ENCODE measurements at regions not wholly inside any gene's neighbourhood (a gene's known extent, or its start where the extent isn't known, plus 50 kb on each side); places are given as distances from the start of the nearest gene placed in this dataset.

GRCh38 chr2:226383461-226383860 lies 416.2 kb downstream of the IRS1 start:
- Mint-ChIP-seq H3K9me3 (no peaks in the 10 kb centered on the region), H3K36me3 (ENCODE audit: low read depth) (no peaks in the 10 kb centered on the region), H3K27me3 (ENCODE audit: low read depth) (no peaks in the 10 kb centered on the region), H3K4me1 (ENCODE audit: low read depth) (no peaks in the 10 kb centered on the region), H3K27ac (no peak overlapping the region), H3K4me3 (ENCODE audit: low read depth) (no peak overlapping the region)
- intact Hi-C loops (cut with micrococcal nuclease), result no loop called here
- DNase-seq (ENCODE audit: low spot score), result no peak

- Mint-ChIP-seq H3K9me3 (no peaks in the 10 kb centered on the region), H3K27me3 (ENCODE audit: low read depth) (no peaks in the 10 kb centered on the region), H3K36me3 (ENCODE audit: low read depth) (no peaks in the 10 kb centered on the region), H3K4me3 (ENCODE audit: low read depth) (no peak overlapping the region), H3K27ac (no peak overlapping the region), H3K4me1 (ENCODE audit: low read depth) (no peaks in the 10 kb centered on the region)
- DNase-seq (ENCODE audit: low spot score), result no peak
- intact Hi-C loops (cut with micrococcal nuclease), result no loop called here
Observed at GRCh38 chr2:226380679-226381078, 418.9 kb downstream of the IRS1 start.

GRCh38 chr2:226378753-226379705 lies 420.6 kb downstream of the IRS1 start:
- Mint-ChIP-seq H3K36me3 (ENCODE audit: low read depth) (no peaks in the 10 kb centered on the region), H3K4me1 (ENCODE audit: low read depth) (no peaks in the 10 kb centered on the region), H3K9me3 (no peaks in the 10 kb centered on the region), H3K27me3 (ENCODE audit: low read depth) (no peaks in the 10 kb centered on the region), H3K4me3 (ENCODE audit: low read depth) (no peak overlapping the region), H3K27ac (no peak overlapping the region)
- no peak for DNase-seq (ENCODE audit: low spot score)
- intact Hi-C loops (cut with micrococcal nuclease), result no loop called here

- intact Hi-C loops (cut with micrococcal nuclease), result no loop called here
Observed at GRCh38 chr2:226376516-226377180, 423.0 kb downstream of the IRS1 start.

GRCh38 chr2:226366920-226367319 lies 432.7 kb downstream of the IRS1 start:
- no peak overlapping the region for H3K4me3 Mint-ChIP-seq (ENCODE audit: low read depth)
- H3K27me3 Mint-ChIP-seq (ENCODE audit: low read depth), result no peaks in the 10 kb centered on the region
- no peak overlapping the region for H3K27ac Mint-ChIP-seq
- no peaks in the 10 kb centered on the region for H3K4me1 Mint-ChIP-seq (ENCODE audit: low read depth)
- intact Hi-C loops (cut with micrococcal nuclease), result no loop called here
- DNase-seq (ENCODE audit: low spot score), result no peak
- no peaks in the 10 kb centered on the region for H3K9me3 Mint-ChIP-seq
- no peaks in the 10 kb centered on the region for H3K36me3 Mint-ChIP-seq (ENCODE audit: low read depth)

More at GRCh38 chr2:226376516-226377180, 423.0 kb downstream of the IRS1 start:
- Mint-ChIP-seq H3K36me3 (ENCODE audit: low read depth) (no peaks in the 10 kb centered on the region), H3K27me3 (ENCODE audit: low read depth) (no peaks in the 10 kb centered on the region), H3K4me1 (ENCODE audit: low read depth) (no peaks in the 10 kb centered on the region), H3K9me3 (no peaks in the 10 kb centered on the region), H3K27ac (no peak overlapping the region), H3K4me3 (ENCODE audit: low read depth) (no peak overlapping the region)
- no peak for DNase-seq (ENCODE audit: low spot score)

- Mint-ChIP-seq H3K36me3 (ENCODE audit: low read depth) (no peaks in the 10 kb centered on the region), H3K4me3 (ENCODE audit: low read depth) (no peak overlapping the region), H3K27me3 (ENCODE audit: low read depth) (peaks cover 3% of the 10 kb centered on the region), H3K4me1 (ENCODE audit: low read depth) (no peaks in the 10 kb centered on the region), H3K27ac (no peak overlapping the region), H3K9me3 (no peaks in the 10 kb centered on the region)
- intact Hi-C loops (cut with micrococcal nuclease), result no loop called here
- DNase-seq (ENCODE audit: low spot score), result no peak
Observed at GRCh38 chr2:226364217-226364616, 435.4 kb downstream of the IRS1 start.

- H3K27ac Mint-ChIP-seq, result no peak overlapping the region
- H3K27me3 Mint-ChIP-seq (ENCODE audit: low read depth), result peaks cover 6% of the 10 kb centered on the region
- no peaks in the 10 kb centered on the region for H3K9me3 Mint-ChIP-seq
- intact Hi-C loops (cut with micrococcal nuclease), result no loop called here
- H3K4me1 Mint-ChIP-seq (ENCODE audit: low read depth), result no peaks in the 10 kb centered on the region
- no peak overlapping the region for H3K4me3 Mint-ChIP-seq (ENCODE audit: low read depth)
- DNase-seq (ENCODE audit: low spot score), result no peak
- no peaks in the 10 kb centered on the region for H3K36me3 Mint-ChIP-seq (ENCODE audit: low read depth)
Observed at GRCh38 chr2:226362980-226363379, 436.6 kb downstream of the IRS1 start.

GRCh38 chr2:226360658-226361057 lies 439.0 kb downstream of the IRS1 start:
- Mint-ChIP-seq H3K4me1 (ENCODE audit: low read depth) (no peaks in the 10 kb centered on the region), H3K4me3 (ENCODE audit: low read depth) (no peak overlapping the region), H3K36me3 (ENCODE audit: low read depth) (no peaks in the 10 kb centered on the region), H3K9me3 (no peaks in the 10 kb centered on the region), H3K27me3 (ENCODE audit: low read depth) (peaks cover 6% of the 10 kb centered on the region), H3K27ac (no peak overlapping the region)
- intact Hi-C loops (cut with micrococcal nuclease), result no loop called here
- no peak for DNase-seq (ENCODE audit: low spot score)

GRCh38 chr2:226358688-226359087 lies 440.9 kb downstream of the IRS1 start:
- Mint-ChIP-seq H3K36me3 (ENCODE audit: low read depth) (no peaks in the 10 kb centered on the region), H3K4me3 (ENCODE audit: low read depth) (no peak overlapping the region), H3K4me1 (ENCODE audit: low read depth) (no peaks in the 10 kb centered on the region), H3K27me3 (ENCODE audit: low read depth) (peaks cover 6% of the 10 kb centered on the region), H3K9me3 (no peaks in the 10 kb centered on the region), H3K27ac (no peak overlapping the region)
- intact Hi-C loops (cut with micrococcal nuclease), result loop anchor here (10.0 kb wide), 1 partner anchor 446 kb away; no protein-coding TSS in a partner anchor
- no peak for DNase-seq (ENCODE audit: low spot score)

- DNase-seq (ENCODE audit: low spot score), result no peak
- H3K9me3 Mint-ChIP-seq, result no peaks in the 10 kb centered on the region
- no peaks in the 10 kb centered on the region for H3K36me3 Mint-ChIP-seq (ENCODE audit: low read depth)
- intact Hi-C loops (cut with micrococcal nuclease), result loop anchor here (10.0 kb wide), 1 partner anchor 447 kb away; no protein-coding TSS in a partner anchor
- no peak overlapping the region for H3K4me3 Mint-ChIP-seq (ENCODE audit: low read depth)
- peaks cover 7% of the 10 kb centered on the region for H3K27me3 Mint-ChIP-seq (ENCODE audit: low read depth)
- H3K27ac Mint-ChIP-seq, result no peak overlapping the region
- no peaks in the 10 kb centered on the region for H3K4me1 Mint-ChIP-seq (ENCODE audit: low read depth)
Observed at GRCh38 chr2:226357816-226358215, 441.8 kb downstream of the IRS1 start.

- intact Hi-C loops (cut with micrococcal nuclease), result loop anchor here (10.0 kb wide), 1 partner anchor 449 kb away; no protein-coding TSS in a partner anchor
- H3K9me3 Mint-ChIP-seq, result no peaks in the 10 kb centered on the region
- H3K27me3 Mint-ChIP-seq (ENCODE audit: low read depth), result peaks cover 7% of the 10 kb centered on the region
- H3K36me3 Mint-ChIP-seq (ENCODE audit: low read depth), result no peaks in the 10 kb centered on the region
- H3K4me1 Mint-ChIP-seq (ENCODE audit: low read depth), result no peaks in the 10 kb centered on the region
- H3K4me3 Mint-ChIP-seq (ENCODE audit: low read depth), result no peak overlapping the region
- no peak for DNase-seq (ENCODE audit: low spot score)
- no peak overlapping the region for H3K27ac Mint-ChIP-seq
Observed at GRCh38 chr2:226355600-226355999, 444.0 kb downstream of the IRS1 start.

GRCh38 chr2:226354434-226354833 lies 445.2 kb downstream of the IRS1 start:
- H3K9me3 Mint-ChIP-seq, result no peaks in the 10 kb centered on the region
- intact Hi-C loops (cut with micrococcal nuclease), result loop anchor here (10.0 kb wide), 1 partner anchor 450 kb away; no protein-coding TSS in a partner anchor
- H3K36me3 Mint-ChIP-seq (ENCODE audit: low read depth), result no peaks in the 10 kb centered on the region
- peaks cover 5% of the 10 kb centered on the region for H3K27me3 Mint-ChIP-seq (ENCODE audit: low read depth)
- no peak overlapping the region for H3K4me3 Mint-ChIP-seq (ENCODE audit: low read depth)
- DNase-seq (ENCODE audit: low spot score), result no peak
- H3K27ac Mint-ChIP-seq, result no peak overlapping the region
- H3K4me1 Mint-ChIP-seq (ENCODE audit: low read depth), result no peaks in the 10 kb centered on the region
